GM18868 (cell line): ENCODE measurements at regions not wholly inside any gene's neighbourhood (a gene's known extent, or its start where the extent isn't known, plus 50 kb on each side); places are given as distances from the start of the nearest gene placed in this dataset.

Experiments used
- ATAC-seq: cut with Tn5 transposase; IDR thresholded peaks from one replicate; pipeline ENCODE4 v1.9.1; 2021; ENCODE audit warnings: mild to moderate bottlenecking, moderate library complexity; ENCODE audit not compliant: unreplicated experiment

- no peak for ATAC-seq
These were observed 51.4 kb upstream of the SOX2 start for GRCh38 chr3:181660337-181660736.

DNA sequence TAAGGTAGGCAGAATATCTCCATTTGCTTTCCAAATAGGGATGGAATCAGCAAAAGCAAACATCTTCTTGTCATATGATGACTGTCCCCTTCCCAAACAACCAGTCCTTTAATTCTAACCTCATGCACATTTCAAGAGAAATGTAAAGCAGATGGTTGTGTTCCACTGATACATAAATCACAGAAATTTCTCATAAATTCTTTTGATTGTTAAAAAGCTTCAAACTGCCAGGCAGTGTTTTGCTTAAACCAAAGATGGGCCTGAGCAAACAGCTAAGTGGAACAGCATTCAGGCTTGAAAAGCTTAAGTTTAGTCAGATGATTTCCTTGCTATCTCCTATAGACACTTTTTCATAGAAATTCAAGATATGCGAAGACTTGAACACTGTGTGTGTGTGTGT is 74.3 kb upstream of the SOX2 start:
- ATAC-seq, result no peak

DNA sequence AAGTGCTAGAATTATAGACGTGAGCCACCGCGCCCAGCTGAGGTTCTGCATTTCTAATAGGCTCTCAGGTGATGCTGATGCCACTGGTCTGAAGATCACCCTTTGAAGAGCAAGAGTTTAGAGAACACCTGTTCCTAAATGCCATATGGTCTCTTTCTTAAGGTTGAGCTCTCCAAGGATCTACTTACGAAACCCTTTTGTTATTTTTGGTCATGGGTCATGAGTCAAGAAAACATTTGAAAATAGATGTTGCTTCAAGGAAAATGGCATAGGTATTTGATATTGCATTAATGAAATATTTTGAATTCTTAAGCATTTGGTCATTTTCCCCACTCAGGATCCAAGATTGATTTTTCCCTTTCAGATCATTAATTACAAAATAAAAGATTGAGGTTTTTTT is 74.7 kb upstream of the SOX2 start:
- ATAC-seq, result no peak

DNA sequence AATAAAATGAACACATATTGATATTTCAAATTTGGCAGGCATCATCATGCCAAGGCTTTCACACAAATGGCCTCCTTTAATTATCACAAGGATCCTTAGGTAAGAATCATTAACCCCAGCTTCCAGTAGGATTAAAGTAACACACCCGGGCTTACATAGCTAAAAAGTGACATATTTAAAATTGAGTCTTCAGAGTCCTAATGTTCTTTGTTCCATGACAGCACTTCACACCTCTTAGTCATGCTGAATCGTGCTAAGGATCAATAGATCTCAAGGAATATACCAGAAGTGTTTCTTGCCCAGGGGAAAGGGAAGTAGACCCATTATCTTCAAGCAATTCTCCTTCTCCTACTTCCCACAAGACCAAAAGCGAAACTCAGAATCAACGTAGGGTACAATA is 76.6 kb upstream of the SOX2 start:
- no peak for ATAC-seq

- no peak for ATAC-seq
These were observed 78.2 kb upstream of the SOX2 start for GRCh38 chr3:181633556-181633955.

- no peak for ATAC-seq
These were observed 79.8 kb upstream of the SOX2 start for GRCh38 chr3:181631901-181632300.

GRCh38 chr3:181630853-181631252 is 80.9 kb upstream of the SOX2 start:
- ATAC-seq, result no peak

DNA sequence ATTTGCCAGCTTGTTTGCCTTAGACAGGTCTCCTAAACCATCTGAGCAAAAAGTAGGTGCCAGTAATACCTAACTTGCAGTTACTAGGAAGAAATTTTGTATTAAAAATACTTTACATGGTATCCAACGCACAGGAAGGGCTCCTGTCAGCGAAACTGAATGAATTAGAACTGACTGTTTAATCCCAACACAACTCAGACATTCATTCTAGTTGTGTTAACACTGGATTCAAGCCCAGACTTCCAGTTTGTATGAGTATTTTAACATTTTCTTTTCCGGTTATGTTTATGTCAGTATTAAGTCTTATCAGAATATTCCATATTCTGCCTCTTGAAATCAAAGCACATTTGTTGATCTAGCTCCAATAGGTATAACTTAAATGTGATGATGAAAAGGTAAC is 82.0 kb upstream of the SOX2 start:
- no peak for ATAC-seq

DNA sequence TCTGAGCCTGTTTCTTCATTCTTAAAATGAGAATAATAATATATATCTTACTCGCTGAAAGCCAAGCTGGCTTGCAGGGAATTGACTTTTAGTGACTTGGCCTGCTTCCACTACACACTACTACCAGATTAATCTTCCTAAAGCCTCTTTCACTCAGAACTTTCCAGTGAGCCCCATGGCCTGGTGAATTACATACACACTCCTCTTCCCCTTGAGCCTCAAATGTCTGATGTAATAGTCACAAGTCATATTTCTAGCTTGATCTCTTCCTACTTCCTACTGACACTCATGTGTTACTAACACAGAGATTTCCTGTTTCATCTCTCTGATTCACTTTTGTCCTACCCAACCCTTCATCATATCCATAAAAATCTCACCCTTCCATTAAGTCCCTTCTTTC is 82.7 kb upstream of the SOX2 start:
- no peak for ATAC-seq

DNA sequence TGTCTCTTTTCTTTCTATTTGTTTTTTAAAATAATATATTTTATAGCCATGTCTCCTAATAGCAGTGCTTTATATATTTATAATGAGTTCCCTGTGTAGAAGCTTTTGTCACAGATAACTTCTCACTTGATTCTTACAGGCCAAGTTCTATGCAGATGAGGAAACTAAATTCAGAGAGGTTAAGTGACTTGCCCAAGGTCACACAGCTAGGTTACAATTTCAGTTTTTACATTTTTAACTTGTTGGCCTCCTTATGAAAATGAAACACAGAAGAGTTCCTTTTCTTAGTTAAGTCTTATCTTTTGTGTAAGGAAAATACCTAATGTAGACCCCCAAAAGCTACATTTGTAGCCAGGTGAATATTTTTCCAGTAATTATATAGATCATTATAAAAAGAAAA is 83.3 kb upstream of the SOX2 start:
- no peak for ATAC-seq

DNA sequence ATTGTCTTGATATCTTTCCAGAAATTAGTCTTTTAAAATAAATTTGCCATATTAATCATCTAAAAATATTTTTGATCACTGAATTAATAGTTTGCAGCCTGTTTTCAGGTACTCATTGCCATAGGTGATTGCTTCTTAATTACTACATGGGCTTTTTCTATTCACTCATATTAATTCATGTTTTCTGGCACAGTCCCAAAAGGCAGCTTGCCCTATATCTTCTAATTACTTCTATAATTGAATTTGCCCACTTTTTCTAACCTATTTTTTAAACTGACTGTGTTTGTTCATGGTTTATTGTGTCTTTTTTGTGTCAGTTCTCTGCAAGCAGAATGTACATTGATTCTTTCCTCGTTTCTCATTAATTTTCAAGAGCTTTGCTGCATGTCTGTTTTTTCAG is 85.7 kb upstream of the SOX2 start:
- no peak for ATAC-seq

DNA sequence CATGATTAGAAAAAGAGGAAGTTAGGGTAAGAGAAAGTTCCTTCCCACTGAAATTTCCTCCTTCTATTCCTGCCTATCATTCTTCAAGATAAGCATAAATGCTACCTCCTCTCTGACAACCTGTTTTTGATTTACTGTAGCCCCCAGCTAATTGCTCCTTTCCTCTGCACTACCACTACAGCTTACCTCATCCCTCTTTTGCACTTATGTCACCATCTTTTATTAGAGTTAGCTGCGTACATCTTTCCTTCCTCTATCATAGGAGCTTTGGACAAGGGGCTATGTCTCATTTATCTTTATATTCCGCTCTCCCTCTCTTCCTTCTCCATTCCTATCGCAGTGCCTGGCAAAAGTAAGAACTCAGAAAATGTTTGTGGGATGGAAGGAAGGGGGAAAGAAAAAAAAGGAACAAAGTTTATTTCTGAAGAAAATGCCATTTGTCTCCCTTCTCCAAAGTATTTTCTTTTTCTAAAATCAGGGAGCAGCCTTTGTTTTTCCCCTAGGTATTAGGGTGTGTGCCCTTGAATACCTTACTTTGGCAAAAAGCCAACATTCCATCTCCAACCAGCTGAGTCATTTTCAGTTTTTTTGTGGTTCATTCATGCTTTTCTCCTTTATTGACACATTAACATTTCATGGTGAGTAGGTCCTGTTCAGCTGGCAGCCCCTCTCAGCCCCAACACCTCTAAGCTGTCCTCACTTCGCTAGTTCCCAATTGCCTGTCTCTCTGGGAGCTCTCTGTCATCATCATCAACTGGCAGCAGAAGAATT is 87.6 kb upstream of the SOX2 start:
- no peak for ATAC-seq

- ATAC-seq, result no peak
These were observed 89.4 kb upstream of the SOX2 start for GRCh38 chr3:181622365-181622764.

DNA sequence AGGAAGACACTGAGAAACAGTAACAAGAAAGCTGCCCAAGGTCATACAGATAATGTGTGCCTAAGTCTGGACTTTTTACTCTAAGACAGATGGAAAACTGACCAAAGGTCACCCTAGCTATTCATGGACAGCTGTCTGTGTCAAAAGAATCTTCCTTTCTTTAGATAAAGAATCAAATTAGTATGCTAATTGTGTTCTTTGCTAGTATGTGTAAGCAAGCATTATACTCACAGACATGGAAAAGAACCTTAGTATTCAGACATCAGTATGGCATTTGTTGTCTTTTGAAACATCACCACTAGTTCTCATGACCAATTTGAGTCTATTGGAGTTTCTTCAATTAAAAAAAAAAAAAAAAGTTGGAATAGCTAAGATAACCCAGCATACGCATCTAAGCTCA is 91.8 kb upstream of the SOX2 start:
- no peak for ATAC-seq

DNA sequence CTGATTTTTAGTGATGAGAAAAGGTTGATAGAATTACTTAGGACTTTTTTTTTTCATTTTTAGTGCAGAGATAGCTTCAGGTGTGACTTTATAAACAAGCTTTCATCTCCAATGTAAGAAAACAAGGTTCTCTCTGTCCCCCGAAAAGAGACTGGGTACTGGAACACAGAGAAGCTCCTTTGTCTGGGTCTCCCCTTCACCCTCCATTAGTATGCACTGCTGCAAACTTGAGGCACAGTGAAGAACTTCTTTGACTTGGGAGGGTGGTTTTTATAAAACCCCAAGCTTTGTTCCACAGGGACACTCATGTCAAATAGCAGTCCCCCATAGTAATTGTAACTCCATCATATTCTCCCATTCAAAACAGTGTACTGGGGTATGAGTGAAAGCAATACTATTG is 93.5 kb upstream of the SOX2 start:
- ATAC-seq, result no peak

DNA sequence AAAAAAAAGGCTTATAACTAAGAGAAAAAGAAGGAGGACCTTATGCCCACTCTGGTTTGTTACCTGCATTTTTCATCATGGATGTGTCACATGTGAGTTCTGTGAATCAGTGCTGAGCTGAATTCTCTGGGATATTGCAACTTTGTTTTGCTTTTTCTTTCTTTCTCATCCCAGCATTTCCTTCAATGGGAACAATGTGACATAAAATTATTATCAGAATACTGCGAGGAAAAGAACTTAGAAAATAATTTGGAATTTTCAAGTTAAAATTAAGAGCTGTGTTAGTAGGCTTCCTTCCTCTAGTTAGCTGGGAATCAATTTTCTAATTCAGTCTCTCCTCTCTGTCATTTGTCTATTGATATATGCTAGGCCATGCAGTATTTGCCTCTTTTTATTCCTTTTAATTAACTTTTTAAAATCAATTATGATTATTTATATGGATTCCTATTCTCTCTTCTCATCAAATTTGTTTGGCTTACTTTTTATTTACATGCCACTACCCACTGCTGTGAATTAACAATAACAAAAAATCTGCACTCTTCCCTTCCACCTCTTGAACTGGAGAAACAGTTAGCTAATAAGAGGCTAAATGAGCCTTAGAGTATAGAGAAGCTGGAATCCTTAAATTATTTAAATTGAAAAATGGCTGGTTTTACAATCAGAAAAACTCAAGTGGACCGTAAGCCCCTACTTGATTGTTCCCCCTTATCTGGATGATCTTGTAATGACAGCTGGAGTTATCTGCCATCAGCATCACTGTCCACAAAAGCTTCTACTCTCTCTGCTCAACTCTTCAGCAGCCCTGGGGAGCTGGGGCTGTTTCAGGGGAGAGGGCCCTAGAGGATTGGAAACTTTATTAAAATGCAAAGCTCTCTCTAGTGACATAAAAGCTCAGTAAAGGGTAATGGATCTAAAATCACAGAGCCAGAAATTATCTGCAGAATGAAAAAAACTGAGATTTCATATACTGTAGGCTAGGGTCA is 95.3 kb upstream of the SOX2 start:
- ATAC-seq, result no peak

- ATAC-seq, result no peak
These were observed 96.1 kb upstream of the SOX2 start for GRCh38 chr3:181615666-181616065.

- ATAC-seq, result no peak
These were observed 96.8 kb upstream of the SOX2 start for GRCh38 chr3:181614878-181615277.

DNA sequence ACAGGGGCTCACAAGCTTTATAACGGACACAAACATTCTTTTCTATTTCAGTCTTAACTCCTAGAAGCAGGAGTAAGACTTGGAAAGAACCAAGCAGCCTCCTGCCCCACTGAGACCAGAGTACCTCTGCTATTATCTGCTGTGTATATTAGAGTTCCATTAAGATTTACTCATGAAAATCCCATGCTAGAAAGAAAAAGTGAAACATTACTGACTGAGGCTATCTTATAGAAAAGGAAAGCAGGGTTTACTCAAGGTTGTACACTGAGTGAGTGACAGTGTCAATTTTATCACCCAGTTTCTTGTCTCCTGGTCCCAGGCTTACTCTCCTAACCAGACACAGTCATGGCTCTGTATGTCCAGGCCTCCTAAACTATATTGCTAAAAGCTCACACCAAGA is 97.9 kb upstream of the SOX2 start:
- ATAC-seq, result no peak

- no peak for ATAC-seq
These were observed 98.5 kb upstream of the SOX2 start for GRCh38 chr3:181613191-181613590.

DNA sequence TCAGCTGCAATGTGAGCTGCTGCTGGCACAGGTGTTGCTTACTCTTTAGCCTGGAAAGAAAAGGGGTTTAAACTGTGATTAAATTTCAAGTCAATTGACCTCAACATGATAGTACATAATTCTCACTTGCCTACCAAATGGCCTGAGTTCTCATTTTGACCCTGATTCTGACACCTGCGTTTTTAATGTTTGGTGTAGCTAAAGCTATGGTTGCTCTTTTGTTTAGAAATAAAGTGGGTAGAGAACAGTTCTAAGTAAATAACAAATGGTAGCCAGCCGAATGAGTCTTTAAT is 100.8 kb upstream of the SOX2 start:
- ATAC-seq, result no peak
